IMR-90 (cell line): ENCODE measurements at regions not wholly inside any gene's neighbourhood (a gene's known extent, or its start where the extent isn't known, plus 50 kb on each side); places are given as distances from the start of the nearest gene placed in this dataset.

ENCODE experiments used
- ATAC-seq: fragments of 200-7000 bp; cut with Tn5 transposase; 2 replicates; pipeline ENCODE4 v1.9.1; 2020; ENCODE audit warnings: low read depth, mild to moderate bottlenecking, moderate library complexity
- BruUV-seq: library from RNA; stranded (reverse); fragments of 400-500 nt; replicated peaks from 2 replicates; lab custom pipeline; 2021; lab: Mats Ljungman, UMichigan
- CTCF ChIA-PET: fragments of 300-600 bp; formaldehyde crosslinking; extraction: SDS; loops from one replicate; lab custom pipeline; 2021; ENCODE audit warnings: antibody characterized with exemption; lab: Yijun Ruan, JAX
- POLR2A ChIA-PET: fragments of 300-600 bp; sonication (Branson Sonifier 250); formaldehyde crosslinking; loops from one replicate; lab custom pipeline; 2022; ENCODE audit warnings: antibody characterized with exemption; ENCODE audit not compliant: unreplicated experiment; lab: Charles Lee
- DNase-seq: peaks from one replicate; pipeline ENCODE4 v3.0.0; 2013
- H2AFZ ChIP-seq: replicated peaks from 2 replicates; pipeline ENCODE3; 2013; ENCODE audit warnings: low read length, mild to moderate bottlenecking; ENCODE audit not compliant: poor library complexity
- H2AK5ac ChIP-seq: 2 replicates; pipeline ENCODE4 v1.6.1; 2013; ENCODE audit warnings: low read depth, low read length, inconsistent platforms
- H2AK9ac ChIP-seq: replicated peaks from 2 replicates; pipeline ENCODE3; 2013; ENCODE audit warnings: mild to moderate bottlenecking, low read depth, low read length, moderate library complexity; ENCODE audit not compliant: poor library complexity
- H2BK120ac ChIP-seq: 2 replicates; pipeline ENCODE4 v1.6.1; 2013; ENCODE audit warnings: low read depth, low read length, inconsistent platforms
- H2BK15ac ChIP-seq: 3 replicates; pipeline ENCODE4 v1.6.1; 2013; ENCODE audit warnings: low read depth, low read length, inconsistent platforms
- H2BK20ac ChIP-seq: 2 replicates; pipeline ENCODE4 v1.6.1; 2013; ENCODE audit warnings: low read depth, mild to moderate bottlenecking, inconsistent platforms, low read length, moderate library complexity
- H2BK5ac ChIP-seq: 2 replicates; pipeline ENCODE4 v1.6.1; 2013; ENCODE audit warnings: mild to moderate bottlenecking, low read depth, low read length, inconsistent platforms; ENCODE audit not compliant: poor library complexity, severe bottlenecking
- H3K14ac ChIP-seq: replicated peaks from 2 replicates; pipeline ENCODE4 v1.6.1; 2013; ENCODE audit warnings: low read depth, low read length, inconsistent platforms
- H3K18ac ChIP-seq: 2 replicates; pipeline ENCODE4 v1.6.1; 2013; ENCODE audit warnings: low read depth, low read length, control low read depth
- H3K23ac ChIP-seq: 2 replicates; pipeline ENCODE4 v1.6.1; 2013; ENCODE audit warnings: low read depth, low read length, inconsistent platforms
- H3K27ac ChIP-seq: 2 replicates; pipeline ENCODE4 v1.5.1; 2013; ENCODE audit warnings: mild to moderate bottlenecking, control low read depth, low read length; ENCODE audit not compliant: insufficient read depth
- H3K27me3 ChIP-seq: 2 replicates; pipeline ENCODE4 v1.6.1; 2013; ENCODE audit warnings: low read length; ENCODE audit not compliant: control insufficient read depth, insufficient read depth
- H3K36me3 ChIP-seq: 2 replicates; pipeline ENCODE4 v1.6.1; 2013; ENCODE audit warnings: low read length, mixed read lengths; ENCODE audit not compliant: control insufficient read depth, insufficient read depth
- H3K4ac ChIP-seq: 2 replicates; pipeline ENCODE4 v1.6.1; 2013; ENCODE audit warnings: low read depth, low read length, inconsistent platforms
- H3K4me1 ChIP-seq: 2 replicates; pipeline ENCODE4 v1.6.1; 2013; ENCODE audit warnings: low read length, mixed read lengths; ENCODE audit not compliant: control insufficient read depth, insufficient read depth
- H3K4me2 ChIP-seq: 2 replicates; pipeline ENCODE4 v1.6.1; 2013; ENCODE audit warnings: low read depth, mild to moderate bottlenecking, control low read depth, low read length, moderate library complexity
- H3K4me3 ChIP-seq: 2 replicates; pipeline ENCODE4 v1.5.1; 2013; ENCODE audit warnings: low read depth, mild to moderate bottlenecking, control low read depth, low read length, moderate library complexity; ENCODE audit not compliant: insufficient read depth
- H3K56ac ChIP-seq: 2 replicates; pipeline ENCODE4 v1.6.1; 2013; ENCODE audit warnings: low read length, inconsistent platforms; ENCODE audit not compliant: insufficient read depth; ENCODE audit errors: extremely low read depth
- H3K79me1 ChIP-seq, 2 experiments: 2 replicates each; pipeline ENCODE4 v1.6.1; 2013; ENCODE audit warnings: low read length in 2 of 2, inconsistent platforms in 1 of 2, low read depth in 1 of 2
- H3K9ac ChIP-seq: 2 replicates; pipeline ENCODE4 v1.6.1; 2013; ENCODE audit warnings: low read depth, low read length, control low read depth
- H3K9me1 ChIP-seq: 2 replicates; pipeline ENCODE4 v1.6.1; 2013; ENCODE audit warnings: low read length, inconsistent platforms; ENCODE audit not compliant: insufficient read depth
- H3K9me3 ChIP-seq: 2 replicates; pipeline ENCODE4 v1.6.1; 2013; ENCODE audit warnings: low read length; ENCODE audit not compliant: control insufficient read depth, insufficient read depth
- H4K20me1 ChIP-seq: 2 replicates; pipeline ENCODE4 v1.6.1; 2013; ENCODE audit warnings: low read length, inconsistent platforms; ENCODE audit not compliant: insufficient read depth
- H4K5ac ChIP-seq: 2 replicates; pipeline ENCODE4 v1.6.1; 2013; ENCODE audit warnings: mild to moderate bottlenecking, low read depth, low read length, control low read depth
- H4K8ac ChIP-seq, 2 experiments: 2 replicates each; pipeline ENCODE4 v1.6.1; 2013; ENCODE audit warnings: low read depth in 2 of 2, low read length in 2 of 2, control low read depth in 1 of 2, inconsistent platforms in 1 of 2
- H4K91ac ChIP-seq: 2 replicates; pipeline ENCODE4 v1.6.1; 2013; ENCODE audit warnings: low read depth, low read length, inconsistent platforms; ENCODE audit not compliant: insufficient read depth
- BHLHE40 ChIP-seq: fragments of 150-350 bp; IDR thresholded peaks from 2 replicates; pipeline ENCODE4 v1.6.1; 2016; ENCODE audit warnings: mild to moderate bottlenecking, low read depth, low read length
- CEBPB ChIP-seq: IDR thresholded peaks from 2 replicates; pipeline ENCODE4 v1.6.1; 2012; ENCODE audit warnings: low read depth, low read length, improper control_type of control experiment
- CHD1 ChIP-seq: IDR thresholded peaks from 2 replicates; pipeline ENCODE4 v1.6.1; 2012; ENCODE audit warnings: low read depth, low read length, improper control_type of control experiment
- ELK1 ChIP-seq: fragments of 150-350 bp; IDR thresholded peaks from 2 replicates; pipeline ENCODE4 v1.6.1; 2016; ENCODE audit warnings: low read depth, mild to moderate bottlenecking, low read length, moderate library complexity, borderline replicate concordance
- MAFK ChIP-seq: IDR thresholded peaks from 2 replicates; pipeline ENCODE4 v1.6.1; 2012; ENCODE audit warnings: low read depth, low read length, improper control_type of control experiment
- MAZ ChIP-seq: IDR thresholded peaks from 2 replicates; pipeline ENCODE4 v1.6.1; 2012; ENCODE audit warnings: low read depth, mild to moderate bottlenecking, low read length, improper control_type of control experiment, moderate library complexity, borderline replicate concordance
- MXI1 ChIP-seq: IDR thresholded peaks from 2 replicates; pipeline ENCODE4 v1.6.1; 2012; ENCODE audit warnings: low read depth, mild to moderate bottlenecking, low read length, moderate library complexity, borderline replicate concordance
- NFE2L2 ChIP-seq: fragments of 150-350 bp; IDR thresholded peaks from 2 replicates; pipeline ENCODE4 v1.6.1; 2016; ENCODE audit warnings: low read depth, mild to moderate bottlenecking, low read length
- RAD21 ChIP-seq: IDR thresholded peaks from 2 replicates; pipeline ENCODE4 v1.6.1; 2012; ENCODE audit warnings: low read length, improper control_type of control experiment
- RCOR1 ChIP-seq: IDR thresholded peaks from 2 replicates; pipeline ENCODE4 v1.6.1; 2012; ENCODE audit warnings: mild to moderate bottlenecking, low read length, improper control_type of control experiment; ENCODE audit not compliant: insufficient replicate concordance
- SMC3 ChIP-seq: fragments of 150-350 bp; IDR thresholded peaks from 2 replicates; pipeline ENCODE4 v1.6.1; 2016; ENCODE audit warnings: low read depth, mild to moderate bottlenecking, antibody characterized with exemption, low read length, moderate library complexity
- WGBS, 2 experiments: methylation state at CpG; one replicate each; pipeline versions ENCODE4 v1.1.5 to v1.1.7; 2013; ENCODE audit warnings: missing lambda C conversion rate in 2 of 2; ENCODE audit not compliant: insufficient read length in 1 of 2; ENCODE audit errors: extremely low coverage in 2 of 2; 5-methylcytosine and 5-hydroxymethylcytosine counted together
- dilution Hi-C: fragments of 300-500 bp; cut with HindIII; formaldehyde crosslinking; loops from one replicate; pipeline ENCODE4 v1.14.3; 2018; ENCODE audit warnings: low sequenced_read_pairs; ENCODE audit not compliant: unreplicated experiment
- in situ Hi-C: fragments of 300-500 bp; cut with MboI; formaldehyde crosslinking; loops from 3 replicates; pipeline ENCODE4 v1.14.3; 2019; ENCODE audit warnings: low sequenced_read_pairs, inconsistent platforms, mixed read lengths
- intact Hi-C: fragments of 100-400 bp; cut with micrococcal nuclease; formaldehyde crosslinking; loops from 2 replicates; pipeline ENCODE4 v1.10.0; 2022
- TF ChIP-seq, protein P1 (sequence below): fragments of 150-350 bp; IDR thresholded peaks from 2 replicates; pipeline ENCODE4 v1.6.1; 2017; ENCODE audit warnings: mild to moderate bottlenecking, antibody characterized with exemption, low read length, low read depth
- TF ChIP-seq, protein P2 (sequence below): conservative IDR thresholded peaks from 2 replicates; pipeline ENCODE4 v1.5.1; 2012; ENCODE audit warnings: mild to moderate bottlenecking, low read depth, low read length, improper control_type of control experiment

DNA sequence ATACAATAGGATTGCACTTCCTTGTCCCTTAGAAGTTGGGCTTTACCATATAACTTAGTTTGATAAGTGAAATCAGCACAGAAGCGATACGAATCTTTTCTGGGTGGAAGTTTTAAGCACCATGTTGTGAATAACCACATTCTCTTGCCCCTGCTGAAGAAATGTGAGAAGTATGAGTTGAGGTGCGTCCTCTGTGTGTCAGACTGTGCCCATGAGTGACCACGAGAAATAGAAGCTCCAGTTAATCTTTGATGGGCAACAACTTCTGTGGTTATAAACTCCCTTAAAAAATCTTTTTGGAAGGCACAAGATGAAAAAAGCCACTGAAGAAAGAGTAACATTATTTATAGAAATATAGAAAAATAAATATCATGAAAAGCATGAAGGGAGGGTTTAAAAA lies 668.2 kb downstream of the DTWD2 start:
- Histone ChIP-seq H3K4ac (no peak overlapping the region), H3K9me1 (no peaks in the 10 kb centered on the region), H4K8ac (no peak overlapping the region), H3K4me2 (no peak overlapping the region), H2AFZ (no peak overlapping the region), H3K23ac (no peak overlapping the region), H3K36me3 (no peaks in the 10 kb centered on the region), H3K27me3 (no peaks in the 10 kb centered on the region), H3K9ac (no peak overlapping the region), H2AK5ac (no peak overlapping the region), H4K91ac (no peak overlapping the region), H3K4me3 (no peak overlapping the region), H3K4me1 (no peaks in the 10 kb centered on the region), H3K9me3 (peaks cover 4% of the 10 kb centered on the region; the same call in 1 of the 2 replicates), H3K14ac (no peak overlapping the region), H3K79me1 (no peaks in the 10 kb centered on the region), H3K56ac (no peak overlapping the region), H2BK15ac (no peak overlapping the region), H2BK120ac (no peak overlapping the region), H2AK9ac (no peak overlapping the region), H2BK5ac (no peak overlapping the region), H4K5ac (no peak overlapping the region), H4K20me1 (no peaks in the 10 kb centered on the region), H3K27ac (no peak overlapping the region), H2BK20ac (no peak overlapping the region), H3K18ac (no peak overlapping the region)
- no TSS peak for BruUV-seq
- ATAC-seq, result no peak
- DNase-seq, result no peak
- WGBS, 2 experiments, result 60% methylated on average over 1 of the region's 4 CpGs; no CpG with 5 or more reads in 1 of the 2 experiments
- POLR2A ChIA-PET, result no interaction called here
- in situ Hi-C loops, result no loop called here
- dilution Hi-C loops, result no loop called here
- TF ChIP-seq RAD21, result no peak
- no peak for TF ChIP-seq MAFK
- no peak for TF ChIP-seq RCOR1
- TF ChIP-seq, protein P1, sequence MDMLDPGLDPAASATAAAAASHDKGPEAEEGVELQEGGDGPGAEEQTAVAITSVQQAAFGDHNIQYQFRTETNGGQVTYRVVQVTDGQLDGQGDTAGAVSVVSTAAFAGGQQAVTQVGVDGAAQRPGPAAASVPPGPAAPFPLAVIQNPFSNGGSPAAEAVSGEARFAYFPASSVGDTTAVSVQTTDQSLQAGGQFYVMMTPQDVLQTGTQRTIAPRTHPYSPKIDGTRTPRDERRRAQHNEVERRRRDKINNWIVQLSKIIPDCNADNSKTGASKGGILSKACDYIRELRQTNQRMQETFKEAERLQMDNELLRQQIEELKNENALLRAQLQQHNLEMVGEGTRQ, result no peak
- no peak for TF ChIP-seq ELK1
- no peak for TF ChIP-seq CHD1
- TF ChIP-seq MAZ, result no peak
- TF ChIP-seq CEBPB, result no peak
- TF ChIP-seq NFE2L2, result no peak
- TF ChIP-seq BHLHE40, result no peak
- TF ChIP-seq SMC3, result no peak
- TF ChIP-seq, protein P2, sequence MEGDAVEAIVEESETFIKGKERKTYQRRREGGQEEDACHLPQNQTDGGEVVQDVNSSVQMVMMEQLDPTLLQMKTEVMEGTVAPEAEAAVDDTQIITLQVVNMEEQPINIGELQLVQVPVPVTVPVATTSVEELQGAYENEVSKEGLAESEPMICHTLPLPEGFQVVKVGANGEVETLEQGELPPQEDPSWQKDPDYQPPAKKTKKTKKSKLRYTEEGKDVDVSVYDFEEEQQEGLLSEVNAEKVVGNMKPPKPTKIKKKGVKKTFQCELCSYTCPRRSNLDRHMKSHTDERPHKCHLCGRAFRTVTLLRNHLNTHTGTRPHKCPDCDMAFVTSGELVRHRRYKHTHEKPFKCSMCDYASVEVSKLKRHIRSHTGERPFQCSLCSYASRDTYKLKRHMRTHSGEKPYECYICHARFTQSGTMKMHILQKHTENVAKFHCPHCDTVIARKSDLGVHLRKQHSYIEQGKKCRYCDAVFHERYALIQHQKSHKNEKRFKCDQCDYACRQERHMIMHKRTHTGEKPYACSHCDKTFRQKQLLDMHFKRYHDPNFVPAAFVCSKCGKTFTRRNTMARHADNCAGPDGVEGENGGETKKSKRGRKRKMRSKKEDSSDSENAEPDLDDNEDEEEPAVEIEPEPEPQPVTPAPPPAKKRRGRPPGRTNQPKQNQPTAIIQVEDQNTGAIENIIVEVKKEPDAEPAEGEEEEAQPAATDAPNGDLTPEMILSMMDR, result no peak
- no peak for TF ChIP-seq MXI1
- intact Hi-C loops, result no loop called here
- CTCF ChIA-PET, result no interaction called here
